K562 (cell line): ENCODE measurements at regions not wholly inside any gene's neighbourhood (a gene's known extent, or its start where the extent isn't known, plus 50 kb on each side); places are given as distances from the start of the nearest gene placed in this dataset.
A peak's percentile ranks its signal among the peaks of the same experiment; 100 is the strongest.
"Not testable (repeated sequence)": the region's sequence is repeated elsewhere in the genome, so short reads cannot be mapped to it uniquely, and the experiment has no call there.

ENCODE experiments used
- ATAC-seq: fragments of 200-7000 bp; cut with Tn5 transposase; 3 replicates; pipeline ENCODE4 v1.9.1; 2020; ENCODE audit warnings: moderate library complexity
- BruUV-seq: library from RNA; stranded (reverse); fragments of 400-500 nt; replicated peaks from 2 replicates; lab custom pipeline; 2021; lab: Mats Ljungman, UMichigan
- CTCF ChIA-PET: fragments of 300-600 bp; formaldehyde crosslinking; extraction: SDS; loops from one replicate; lab custom pipeline; 2021; ENCODE audit warnings: low intra/inter-chr PET ratio; lab: Yijun Ruan, JAX
- POLR2A ChIA-PET: fragments of 300-600, 350-650 bp; sonication (Branson Sonifier 250); formaldehyde crosslinking; extraction: SDS; loops from one replicate; lab custom pipeline; 2021; ENCODE audit warnings: antibody characterized with exemption, inconsistent platforms; lab: Yijun Ruan, JAX
- DNase-seq, 4 experiments: peaks; one replicate each; pipeline versions ENCODE4 v3.0.0 to v3.0.0-alpha.2; 2011 to 2018; ENCODE audit warnings: low spot score in 3 of 4, mixed read lengths in 3 of 4; ENCODE audit errors: extremely low read depth in 1 of 4
- FAIRE-seq: peaks from 2 replicates; lab custom pipeline; 2011; peaks lifted over from hg19 to GRCh38; lab: Jason Lieb, UNC
- H2AFZ ChIP-seq: 2 replicates; pipeline ENCODE4 v1.6.0; 2011; ENCODE audit warnings: low read depth, low read length, control low read depth, inconsistent platforms
- H3K27ac ChIP-seq: fragments of 200-600 bp; 3 replicates; pipeline ENCODE4 v1.8.0; 2011; ENCODE audit warnings: low read depth, mild to moderate bottlenecking, control low read depth, inconsistent platforms, low read length, moderate library complexity, mixed read lengths; ENCODE audit errors: extremely low read depth
- H3K27me3 ChIP-seq, 2 experiments: fragments of 300-600 bp in 1 of 2; 2 replicates in 1 of 2; 3 replicates in 1 of 2; pipeline versions ENCODE4 v1.6.0 to v1.8.0; 2011; ENCODE audit warnings: inconsistent platforms in 2 of 2, low read length in 2 of 2, mild to moderate bottlenecking in 1 of 2, mixed read lengths in 1 of 2, moderate library complexity in 1 of 2; ENCODE audit not compliant: control insufficient read depth in 2 of 2, insufficient read depth in 2 of 2
- H3K36me3 ChIP-seq: fragments of 300-600 bp; 3 replicates; pipeline ENCODE4 v1.8.0; 2011; ENCODE audit warnings: mild to moderate bottlenecking, low read length, inconsistent platforms; ENCODE audit not compliant: control insufficient read depth, insufficient read depth
- H3K4me1 ChIP-seq, 2 experiments: fragments of 200-600 bp in 1 of 2; replicated peaks in 1 of 2; 2 replicates in 1 of 2; 3 replicates in 1 of 2; pipeline versions ENCODE4 v1.5.1 to v1.8.0; 2011; ENCODE audit warnings: inconsistent platforms in 2 of 2, low read length in 2 of 2, mild to moderate bottlenecking in 1 of 2, mixed read lengths in 1 of 2, moderate library complexity in 1 of 2; ENCODE audit not compliant: control insufficient read depth in 2 of 2, insufficient read depth in 2 of 2
- H3K4me2 ChIP-seq: 2 replicates; pipeline ENCODE4 v1.6.1; 2011; ENCODE audit warnings: low read length, control low read depth, inconsistent platforms, mixed read lengths; ENCODE audit not compliant: insufficient read depth
- H3K4me3 ChIP-seq: fragments of 200-600 bp; sonication (generic), shearing (Covaris generic); 2 replicates; pipeline ENCODE4 v1.5.1; 2016; ENCODE audit warnings: control low read depth, inconsistent platforms
- H3K79me2 ChIP-seq: fragments of 200-600 bp; 3 replicates; pipeline ENCODE4 v1.8.0; 2011; ENCODE audit warnings: low read length, inconsistent platforms; ENCODE audit not compliant: control insufficient read depth, insufficient read depth
- H3K9ac ChIP-seq, 2 experiments: 2 replicates each; pipeline versions ENCODE4 v1.6.0 to v1.6.1; 2011; ENCODE audit warnings: low read depth in 2 of 2, low read length in 2 of 2, control low read depth in 1 of 2, inconsistent platforms in 1 of 2, mild to moderate bottlenecking in 1 of 2, mixed read lengths in 1 of 2; ENCODE audit not compliant: insufficient read depth in 1 of 2
- H3K9me1 ChIP-seq: one replicate; pipeline ENCODE4 v1.6.0; 2011; ENCODE audit warnings: inconsistent platforms, mild to moderate bottlenecking, low read length, moderate library complexity; ENCODE audit not compliant: control insufficient read depth, insufficient read depth
- H3K9me3 ChIP-seq: replicated peaks from 2 replicates; pipeline ENCODE4 v1.5.1; 2011; ENCODE audit warnings: low read depth, low read length, inconsistent platforms; ENCODE audit not compliant: control insufficient read depth, insufficient read depth
- H4K20me1 ChIP-seq: replicated peaks from 2 replicates; pipeline ENCODE4 v1.6.1; 2011; ENCODE audit warnings: low read length, inconsistent platforms, mixed read lengths; ENCODE audit not compliant: control insufficient read depth, insufficient read depth
- WGBS: fragments of 100-300 bp; shearing (Covaris generic); methylation state at CpG from one replicate; pipeline ENCODE4 v1.1.6; 2016; ENCODE audit warnings: low coverage, mixed read lengths; ENCODE audit not compliant: insufficient coverage; ENCODE audit errors: missing lambda C conversion rate; 5-methylcytosine and 5-hydroxymethylcytosine counted together
- in situ Hi-C: fragments of 300-500 bp; cut with MboI; formaldehyde crosslinking; loops from 4 replicates; pipeline ENCODE4 v1.15.0; 2018; ENCODE audit warnings: inconsistent platforms, mixed read lengths
- intact Hi-C: fragments of 100-400 bp; cut with micrococcal nuclease; formaldehyde crosslinking; loops from 2 replicates; pipeline ENCODE4 v1.14.2; 2022

DNA sequence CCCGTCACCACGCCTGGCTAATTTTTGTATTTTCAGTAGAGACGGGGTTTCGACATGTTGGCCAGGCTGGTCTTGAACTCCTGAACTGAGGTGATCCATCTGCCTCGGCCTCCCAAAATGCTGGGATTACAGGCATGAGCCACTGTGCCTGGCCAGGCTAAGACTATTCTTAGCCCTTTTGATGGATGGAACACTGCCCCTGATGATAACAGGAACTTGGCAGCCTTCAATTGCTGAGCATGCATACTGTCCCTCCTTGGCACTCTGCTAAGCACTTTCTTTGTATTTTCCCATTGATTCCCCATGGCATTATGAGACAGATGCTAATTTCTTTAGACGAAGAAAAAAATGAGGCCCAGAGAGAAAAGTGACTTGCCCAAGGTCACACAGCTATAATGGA, 457.6 kb downstream of the GOLGA6L6 start:
- H3K27ac ChIP-seq, H4K20me1 ChIP-seq, ATAC-seq, BruUV-seq, FAIRE-seq, H3K4me3 ChIP-seq, H3K4me1 ChIP-seq, H3K9me3 ChIP-seq, H3K36me3 ChIP-seq, DNase-seq, H3K9me1 ChIP-seq, intact Hi-C loops, CTCF ChIA-PET, H3K9ac ChIP-seq, POLR2A ChIA-PET, H3K79me2 ChIP-seq, H3K27me3 ChIP-seq, in situ Hi-C loops, H3K4me2 ChIP-seq, H2AFZ ChIP-seq: not testable (repeated sequence)
- no CpG with 5 or more reads among the region's 6 CpGs for WGBS

DNA sequence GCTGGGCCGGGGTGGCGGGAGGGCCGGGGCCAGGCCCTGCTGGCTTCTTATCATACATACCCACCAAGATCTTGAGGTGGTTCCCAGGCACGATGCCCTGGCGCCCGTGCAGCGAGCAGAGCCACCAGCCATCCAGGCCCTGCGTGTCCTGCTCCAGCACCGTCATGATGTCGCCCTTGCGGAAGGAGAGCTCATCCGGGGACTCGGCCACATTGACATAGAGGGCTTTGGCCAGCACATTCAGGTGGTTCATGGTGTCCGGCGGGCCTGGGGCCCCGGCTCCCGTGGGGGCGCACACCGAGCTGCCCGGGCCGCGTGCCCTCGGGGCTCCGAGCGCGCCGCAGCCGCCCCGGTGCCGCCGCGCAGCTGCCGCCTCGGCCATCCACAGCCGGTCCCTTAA, 467.5 kb downstream of the GOLGA6L6 start:
- H3K4me2 ChIP-seq, CTCF ChIA-PET, H3K4me1 ChIP-seq, H3K27ac ChIP-seq, BruUV-seq, intact Hi-C loops, H3K9ac ChIP-seq, H3K9me1 ChIP-seq, H3K4me3 ChIP-seq, POLR2A ChIA-PET, H3K36me3 ChIP-seq, H4K20me1 ChIP-seq, H3K27me3 ChIP-seq, H3K9me3 ChIP-seq, H3K79me2 ChIP-seq, DNase-seq, FAIRE-seq, H2AFZ ChIP-seq: not testable (repeated sequence)
- in situ Hi-C loops = loop anchor here (25.0 kb wide), 2 partner anchors 588 to 1188 kb away; no protein-coding TSS in a partner anchor
- ATAC-seq = peak; percentile 43; the same call in 2 of the 3 replicates
- WGBS = 4% methylated on average over 12 of the region's 35 CpGs

DNA sequence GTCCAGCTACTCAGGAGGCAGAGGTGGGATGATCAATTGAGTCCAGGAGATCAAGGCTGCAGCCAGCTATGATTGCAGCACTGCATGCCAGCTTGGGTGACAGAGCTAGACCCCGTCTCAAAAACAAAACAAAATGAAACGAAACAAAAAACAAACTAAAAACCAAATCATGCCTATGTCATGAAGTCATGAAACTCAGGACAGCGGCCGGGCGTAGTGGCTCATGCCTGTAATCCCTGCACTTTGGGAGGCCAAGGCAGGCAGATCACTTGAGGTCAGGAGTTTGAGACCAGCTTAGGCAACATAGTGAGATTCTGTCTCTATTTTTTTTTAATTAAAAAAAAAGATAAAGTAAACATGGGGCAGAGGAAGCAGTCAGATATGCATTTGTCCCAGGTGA, 472.6 kb downstream of the GOLGA6L6 start:
- H3K27me3 ChIP-seq, POLR2A ChIA-PET, DNase-seq: not testable (repeated sequence)

DNA sequence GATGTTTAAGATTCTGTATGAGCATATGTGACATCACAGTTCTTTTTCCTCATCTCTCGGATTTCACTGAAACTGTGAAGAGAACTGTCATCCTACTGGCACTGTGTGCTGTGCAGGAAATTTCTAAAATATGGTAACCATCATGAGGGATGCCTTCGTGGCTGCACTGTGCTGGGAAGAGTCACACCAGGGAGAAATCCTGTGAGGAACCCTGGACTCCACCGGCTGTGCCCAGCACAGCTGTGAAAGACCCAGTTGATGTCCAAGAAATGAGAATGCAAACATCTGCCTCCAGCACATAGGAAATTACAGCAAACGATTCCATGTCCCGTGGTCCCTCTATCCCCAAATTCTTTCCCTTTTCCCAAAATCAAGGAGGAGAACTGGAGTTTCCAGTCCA, 475.4 kb downstream of the GOLGA6L6 start:
- H3K9me1 ChIP-seq, H2AFZ ChIP-seq, H3K4me2 ChIP-seq, H3K27me3 ChIP-seq, H3K9me3 ChIP-seq, BruUV-seq, CTCF ChIA-PET, H4K20me1 ChIP-seq, ATAC-seq, H3K27ac ChIP-seq, H3K9ac ChIP-seq, H3K4me1 ChIP-seq, POLR2A ChIA-PET, H3K4me3 ChIP-seq, FAIRE-seq, H3K79me2 ChIP-seq, DNase-seq, intact Hi-C loops, H3K36me3 ChIP-seq: not testable (repeated sequence)
- WGBS = 0% methylated on average over 2 of the region's 5 CpGs
- in situ Hi-C loops = loop anchor here (10.0 to 25.0 kb wide), 3 partner anchors 596 to 1196 kb away; no protein-coding TSS in a partner anchor

More for the DNA sequence above, 472.6 kb downstream of the GOLGA6L6 start:
- H2AFZ ChIP-seq, ATAC-seq, H3K4me2 ChIP-seq, H3K36me3 ChIP-seq, H3K9me3 ChIP-seq, H3K4me3 ChIP-seq, H3K9ac ChIP-seq, H3K79me2 ChIP-seq, H3K4me1 ChIP-seq, H3K27ac ChIP-seq, intact Hi-C loops, FAIRE-seq, H4K20me1 ChIP-seq, BruUV-seq, H3K9me1 ChIP-seq, CTCF ChIA-PET: not testable (repeated sequence)
- in situ Hi-C loops = loop anchor here (10.0 to 25.0 kb wide), 3 partner anchors 593 to 1193 kb away; no protein-coding TSS in a partner anchor
- 0% methylated on average over 3 of the region's 5 CpGs for WGBS
